Natural killer cell treated with Interleukin-12 subunit alpha and Interleukin-12 subunit beta and Interleukin-15 and Interleukin-18, amount 100 ng/mL, for 72 hours (primary cell): ENCODE measurements at regions not wholly inside any gene's neighbourhood (a gene's known extent, or its start where the extent isn't known, plus 50 kb on each side); places are given as distances from the start of the nearest gene placed in this dataset.

Source experiments
- ATAC-seq, 2 donors: fragments of 150-1000 bp; cut with Tn5 transposase in 1 of 2; sonication (Bioruptor Pico), chemical (Tn5 transposase) in 1 of 2; 2 replicates each; pipeline ENCODE4 v1.10.0; 2021
- DNase-seq: peaks from one replicate; pipeline ENCODE4 v3.0.0; 2022; ENCODE audit warnings: low spot score
- H3K27ac Mint-ChIP-seq, 2 donors: 1 replicate in 1 of 2; 2 replicates in 1 of 2; pipeline ENCODE4 v1.8.0; 2022; ENCODE audit warnings: mixed read lengths in 2 of 2, mild to moderate bottlenecking in 1 of 2, moderate library complexity in 1 of 2
- H3K27me3 Mint-ChIP-seq, 2 donors: 1 replicate in 1 of 2; 2 replicates in 1 of 2; pipeline ENCODE4 v1.8.0; 2022; ENCODE audit warnings: mixed read lengths in 2 of 2
- H3K36me3 Mint-ChIP-seq: one replicate; pipeline ENCODE4 v1.8.0; 2022; ENCODE audit warnings: mixed read lengths
- H3K4me1 Mint-ChIP-seq, 2 donors: 1 replicate in 1 of 2; 2 replicates in 1 of 2; pipeline ENCODE4 v1.8.0; 2022; ENCODE audit warnings: low read depth in 2 of 2, mixed read lengths in 2 of 2, mild to moderate bottlenecking in 1 of 2
- H3K4me3 Mint-ChIP-seq: one replicate; pipeline ENCODE4 v1.8.0; 2022; ENCODE audit warnings: mixed read lengths
- H3K9me3 Mint-ChIP-seq: 2 replicates; pipeline ENCODE4 v1.8.0; 2022; ENCODE audit warnings: mixed read lengths

DNA sequence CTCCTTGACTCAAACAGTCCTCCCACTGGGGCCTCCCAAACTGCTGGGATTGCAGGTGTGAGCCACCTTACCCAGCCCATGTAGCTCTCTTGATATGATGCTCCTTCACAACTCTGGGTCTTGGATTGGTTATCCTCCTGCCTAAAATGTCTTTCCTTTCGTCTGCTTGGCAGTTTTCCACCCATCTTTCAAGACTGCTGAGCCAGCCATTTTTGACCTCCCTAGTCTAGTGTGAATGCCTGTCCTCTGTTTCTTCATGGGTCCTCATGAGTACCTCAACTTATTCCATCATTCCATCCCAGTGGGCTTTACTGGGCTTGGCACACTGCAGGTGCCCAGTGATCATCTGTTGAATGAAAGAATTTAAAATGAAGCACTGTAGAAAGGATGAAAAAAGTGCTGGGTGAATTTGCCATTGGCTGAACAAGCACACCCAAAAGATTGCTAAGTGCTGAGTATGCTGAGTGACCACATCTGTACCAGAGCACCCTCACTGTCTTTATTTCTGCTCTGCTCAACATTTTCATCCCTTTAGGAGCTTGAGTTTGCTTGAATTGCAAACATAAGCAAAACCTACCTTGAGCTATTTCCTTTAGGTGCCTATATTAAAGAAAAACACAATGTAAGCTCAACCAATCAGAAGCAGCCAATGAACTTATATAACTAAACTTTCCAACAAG lies 84.8 kb upstream of the FAM169A start:
- Mint-ChIP-seq H3K4me1 (peaks cover 0 to 5% of the 10 kb centered on the region in 2 donors), H3K27ac (no peak overlapping the region), H3K9me3 (no peaks in the 10 kb centered on the region), H3K4me3 (no peak overlapping the region), H3K36me3 (no peaks in the 10 kb centered on the region), H3K27me3 (peaks cover 28 to 34% of the 10 kb centered on the region in 2 donors)
- ATAC-seq (no peak), DNase-seq (no peak)

DNA sequence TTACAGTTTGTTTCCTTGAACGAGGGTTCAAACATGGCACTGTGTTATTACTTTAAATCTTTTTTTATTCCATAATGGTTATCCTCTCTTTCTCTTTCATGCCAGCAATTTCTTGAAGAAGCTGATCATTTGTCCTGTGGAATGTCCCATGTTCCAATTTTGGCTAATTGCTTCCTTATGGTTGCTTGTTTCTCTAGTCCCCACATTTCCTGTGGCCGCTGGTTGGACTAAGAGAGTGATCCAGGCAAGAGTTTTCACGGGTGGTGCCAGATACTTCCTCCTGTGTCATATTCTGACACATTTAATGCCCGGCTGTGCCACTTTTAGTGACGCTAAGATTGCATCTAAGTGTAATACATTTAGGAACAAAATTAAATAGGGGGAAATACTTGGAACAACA lies 83.8 kb upstream of the FAM169A start:
- DNase-seq (no peak), ATAC-seq (no peak)
- Mint-ChIP-seq H3K27me3 (peaks cover 30 to 41% of the 10 kb centered on the region in 2 donors), H3K36me3 (no peaks in the 10 kb centered on the region), H3K9me3 (no peaks in the 10 kb centered on the region), H3K27ac (no peak overlapping the region), H3K4me3 (no peak overlapping the region), H3K4me1 (peaks cover 4 to 12% of the 10 kb centered on the region in 2 donors)

- ATAC-seq (no peak), DNase-seq (no peak)
- Mint-ChIP-seq H3K9me3 (no peaks in the 10 kb centered on the region), H3K4me3 (no peak overlapping the region), H3K4me1 (peaks cover 4 to 7% of the 10 kb centered on the region in 2 donors), H3K27ac (no peak overlapping the region), H3K27me3 (peaks cover 33 to 51% of the 10 kb centered on the region in 2 donors), H3K36me3 (no peaks in the 10 kb centered on the region)
Observed at GRCh38 chr5:74948031-74948546, 81.9 kb upstream of the FAM169A start.

DNA sequence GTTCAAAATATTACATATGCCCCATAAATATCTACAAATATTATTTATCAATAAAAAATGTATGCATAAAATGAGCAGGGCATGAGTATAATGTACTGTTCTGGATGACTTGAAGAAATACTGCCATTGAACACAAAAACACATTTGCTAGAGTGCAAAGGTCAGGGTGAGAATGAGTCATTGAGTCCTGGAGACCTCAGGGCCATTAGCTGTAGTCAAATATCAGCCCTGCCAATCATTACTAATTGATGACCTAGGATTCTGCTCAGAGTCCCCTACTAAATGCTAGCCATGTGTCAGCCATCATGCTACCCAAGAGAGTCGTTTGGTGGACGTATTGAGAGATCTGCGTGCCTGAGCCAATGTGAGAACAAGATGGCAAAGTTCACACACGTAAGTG lies 80.3 kb upstream of the FAM169A start:
- Mint-ChIP-seq H3K9me3 (no peaks in the 10 kb centered on the region), H3K27me3 (peaks cover 37 to 62% of the 10 kb centered on the region in 2 donors), H3K4me1 (peaks cover 4 to 7% of the 10 kb centered on the region in 2 donors), H3K27ac (no peak overlapping the region), H3K36me3 (no peaks in the 10 kb centered on the region), H3K4me3 (no peak overlapping the region)
- no peak for ATAC-seq
- DNase-seq, result no peak

DNA sequence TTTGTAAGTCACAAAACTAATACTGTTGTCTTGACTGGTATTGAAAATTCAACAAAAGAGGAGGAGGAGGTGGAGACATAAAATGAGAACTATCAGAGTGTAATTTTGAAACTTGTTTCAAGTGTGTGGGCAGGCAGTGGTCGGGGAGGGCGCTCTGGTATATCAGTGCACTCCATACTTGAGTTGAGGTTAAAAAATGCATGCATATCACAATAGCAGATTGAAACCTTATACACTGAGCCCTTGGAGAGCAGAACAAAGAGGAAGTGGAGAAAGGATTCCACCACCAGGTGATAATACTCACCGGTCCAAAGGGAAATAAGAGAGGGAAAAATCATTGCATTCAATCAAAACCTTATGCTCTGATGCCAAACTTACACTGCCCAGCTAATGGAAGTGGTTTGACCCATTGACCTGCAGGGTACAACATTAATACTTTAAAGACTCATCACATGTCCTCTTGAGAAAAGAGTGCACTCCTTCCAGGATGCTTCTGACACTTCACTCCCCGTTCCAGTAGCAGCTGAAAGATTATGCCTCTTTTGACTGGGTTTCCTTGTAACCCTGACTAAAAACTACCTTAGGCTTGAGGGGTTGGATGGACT lies 79.5 kb upstream of the FAM169A start:
- no peaks in the 10 kb centered on the region for H3K9me3 Mint-ChIP-seq
- no peak for DNase-seq
- no peaks in the 10 kb centered on the region for H3K36me3 Mint-ChIP-seq
- peaks cover 4 to 7% of the 10 kb centered on the region in 2 donors for H3K4me1 Mint-ChIP-seq
- H3K27ac Mint-ChIP-seq, result no peak overlapping the region
- ATAC-seq, result peak in 1 of 2 donors; percentile 76
- H3K27me3 Mint-ChIP-seq, result peaks cover 40 to 64% of the 10 kb centered on the region in 2 donors
- H3K4me3 Mint-ChIP-seq, result no peak overlapping the region

GRCh38 chr5:74943905-74944304 lies 77.7 kb upstream of the FAM169A start:
- H3K9me3 Mint-ChIP-seq, result no peaks in the 10 kb centered on the region
- H3K27ac Mint-ChIP-seq, result no peak overlapping the region
- DNase-seq (no peak), ATAC-seq (no peak)
- no peak overlapping the region for H3K4me3 Mint-ChIP-seq
- peaks cover 34 to 60% of the 10 kb centered on the region in 2 donors for H3K27me3 Mint-ChIP-seq
- no peaks in the 10 kb centered on the region for H3K36me3 Mint-ChIP-seq
- peaks cover 4 to 7% of the 10 kb centered on the region in 2 donors for H3K4me1 Mint-ChIP-seq

GRCh38 chr5:74942622-74943286 lies 76.6 kb upstream of the FAM169A start:
- Mint-ChIP-seq H3K4me1 (peaks cover 4 to 7% of the 10 kb centered on the region in 2 donors), H3K27ac (no peak overlapping the region), H3K27me3 (peaks cover 42 to 65% of the 10 kb centered on the region in 2 donors), H3K4me3 (no peak overlapping the region), H3K36me3 (no peaks in the 10 kb centered on the region), H3K9me3 (no peaks in the 10 kb centered on the region)
- ATAC-seq (no peak), DNase-seq (no peak)

- peaks cover 41 to 64% of the 10 kb centered on the region in 2 donors for H3K27me3 Mint-ChIP-seq
- H3K36me3 Mint-ChIP-seq, result no peaks in the 10 kb centered on the region
- DNase-seq, result no peak
- peaks cover 4 to 7% of the 10 kb centered on the region in 2 donors for H3K4me1 Mint-ChIP-seq
- no peaks in the 10 kb centered on the region for H3K9me3 Mint-ChIP-seq
- H3K27ac Mint-ChIP-seq, result no peak overlapping the region
- no peak for ATAC-seq
- H3K4me3 Mint-ChIP-seq, result no peak overlapping the region
Observed at GRCh38 chr5:74940782-74941353, 74.7 kb upstream of the FAM169A start.

DNA sequence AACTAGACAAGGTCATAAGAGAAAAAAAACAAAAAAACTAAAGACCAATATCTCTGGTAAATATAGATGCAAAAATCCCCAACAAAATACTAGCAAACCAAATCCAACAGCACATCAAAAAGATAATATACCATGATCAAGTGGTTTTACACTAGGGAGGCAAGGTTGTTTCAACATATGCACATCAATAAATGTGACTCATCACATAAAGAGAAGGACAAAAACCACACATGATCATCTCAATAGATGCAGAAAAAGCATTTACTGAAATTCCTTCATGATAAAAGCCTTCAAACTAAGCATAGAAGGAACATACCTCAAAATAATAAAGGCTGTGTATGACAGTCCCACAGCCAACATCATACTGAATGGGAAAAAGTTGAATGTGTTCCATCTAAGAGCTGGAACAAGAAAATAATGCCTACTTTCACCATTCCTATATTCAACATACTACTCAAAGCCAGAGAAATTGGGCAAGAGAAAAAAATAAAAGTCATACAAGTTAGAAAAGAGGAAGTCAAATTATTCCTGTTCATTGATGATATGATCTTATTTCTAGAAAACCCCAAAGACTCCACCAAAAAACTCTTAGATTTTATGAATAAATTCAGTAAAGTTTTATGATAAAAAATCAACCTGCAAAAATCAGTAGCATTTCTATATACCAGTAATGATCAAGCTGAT lies 72.2 kb upstream of the FAM169A start:
- H3K27ac Mint-ChIP-seq, result no peak overlapping the region
- no peak for DNase-seq
- H3K27me3 Mint-ChIP-seq, result peaks cover 37 to 56% of the 10 kb centered on the region in 2 donors
- no peaks in the 10 kb centered on the region for H3K9me3 Mint-ChIP-seq
- no peak overlapping the region for H3K4me3 Mint-ChIP-seq
- H3K4me1 Mint-ChIP-seq, result peaks cover 14 to 15% of the 10 kb centered on the region in 2 donors
- no peaks in the 10 kb centered on the region for H3K36me3 Mint-ChIP-seq
- no peak for ATAC-seq

- peak overlapping the region; percentile 51 to 57 for H3K27ac Mint-ChIP-seq
- DNase-seq (no peak), ATAC-seq (no peak)
- H3K4me3 Mint-ChIP-seq, result peak overlapping the region; percentile 61
- no peaks in the 10 kb centered on the region for H3K9me3 Mint-ChIP-seq
- no peaks in the 10 kb centered on the region for H3K36me3 Mint-ChIP-seq
- H3K27me3 Mint-ChIP-seq, result peaks cover 33 to 38% of the 10 kb centered on the region in 2 donors
- H3K4me1 Mint-ChIP-seq, result peaks cover 14 to 15% of the 10 kb centered on the region in 2 donors
Observed at GRCh38 chr5:74935752-74936091, 69.5 kb upstream of the FAM169A start.

DNA sequence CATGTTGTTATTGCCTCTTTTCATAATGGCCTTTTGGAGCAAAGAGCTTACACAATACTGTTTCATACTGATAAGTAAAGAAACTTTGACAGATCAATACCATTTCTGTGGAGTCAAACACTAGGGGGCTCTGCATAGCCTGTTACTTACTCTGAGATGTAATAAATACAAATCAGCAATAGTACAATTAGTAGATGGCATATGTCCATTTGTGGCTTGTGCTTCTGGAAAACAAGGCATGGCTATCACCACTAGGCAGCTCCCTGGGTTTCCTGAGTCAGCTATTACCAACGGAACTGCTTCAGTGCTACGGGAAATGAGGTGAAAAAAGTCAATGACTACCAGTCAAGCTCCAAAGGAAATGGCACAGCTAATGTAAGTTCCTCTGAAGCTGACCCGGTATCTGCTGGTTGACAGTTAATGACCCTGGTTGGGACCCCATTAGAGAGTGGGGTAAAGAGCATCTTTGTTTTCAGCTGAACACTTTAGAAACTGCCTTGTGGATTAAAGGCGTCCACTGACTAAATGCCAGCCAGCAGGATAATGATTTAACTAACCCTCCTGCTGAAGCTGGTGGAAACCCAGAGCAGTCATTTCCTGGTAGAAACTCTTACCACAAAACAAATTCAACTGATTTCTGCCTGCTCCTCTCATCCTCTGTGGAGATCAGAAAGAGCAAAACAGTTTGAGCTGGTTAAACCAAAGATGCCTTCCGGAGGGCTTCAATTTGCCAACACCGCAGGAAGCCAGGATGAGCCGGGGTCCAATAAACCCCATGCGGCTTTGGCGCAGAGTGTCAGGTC lies 69.0 kb upstream of the FAM169A start:
- Mint-ChIP-seq H3K9me3 (no peaks in the 10 kb centered on the region), H3K27me3 (peaks cover 32 to 37% of the 10 kb centered on the region in 2 donors), H3K27ac (peak overlapping the region; percentile 51 to 57), H3K36me3 (no peaks in the 10 kb centered on the region), H3K4me3 (peak overlapping the region; percentile 61), H3K4me1 (peaks cover 14 to 15% of the 10 kb centered on the region in 2 donors)
- DNase-seq, result no peak
- ATAC-seq, result peak; percentile 70 to 77

- Mint-ChIP-seq H3K36me3 (no peaks in the 10 kb centered on the region), H3K9me3 (no peaks in the 10 kb centered on the region), H3K27me3 (peaks cover 0 to 5% of the 10 kb centered on the region in 2 donors), H3K4me1 (no peaks in the 10 kb centered on the region), H3K4me3 (no peak overlapping the region), H3K27ac (no peak overlapping the region)
- DNase-seq (no peak), ATAC-seq (no peak)
Observed at GRCh38 chr5:74927336-74927735, 61.1 kb upstream of the FAM169A start.

- DNase-seq (no peak), ATAC-seq (no peak)
- H3K9me3 Mint-ChIP-seq, result no peaks in the 10 kb centered on the region
- no peak overlapping the region for H3K4me3 Mint-ChIP-seq
- peaks cover 2 to 7% of the 10 kb centered on the region in 2 donors for H3K27me3 Mint-ChIP-seq
- no peaks in the 10 kb centered on the region for H3K36me3 Mint-ChIP-seq
- H3K4me1 Mint-ChIP-seq, result no peaks in the 10 kb centered on the region
- H3K27ac Mint-ChIP-seq, result no peak overlapping the region
Observed at GRCh38 chr5:74919487-74919886, 53.3 kb upstream of the FAM169A start.
